ENCODE measurements at regions not wholly inside any gene's neighbourhood (a gene's known extent, or its start where the extent isn't known, plus 50 kb on each side); places are given as distances from the start of the nearest gene placed in this dataset.

DNA sequence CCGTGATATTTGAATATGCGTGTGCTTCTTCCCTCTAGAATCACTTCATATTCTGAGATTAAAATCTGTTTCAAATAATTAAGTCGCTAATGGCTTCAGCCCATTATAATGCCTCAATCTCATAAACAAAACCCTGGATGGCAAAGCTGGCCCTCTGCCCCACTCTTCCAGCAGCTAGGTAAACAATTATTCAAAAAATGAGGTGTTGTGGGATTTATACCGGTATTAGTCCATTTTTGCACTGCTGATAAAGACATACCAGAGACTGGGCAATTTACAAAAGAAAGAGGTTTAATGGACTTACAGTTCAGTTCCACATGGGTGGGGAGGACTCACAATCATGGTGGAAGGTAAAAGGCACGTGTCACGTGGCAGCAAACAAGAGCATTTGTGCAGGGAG, 510.4 kb upstream of the ADGRL2 start:
- no peak for ATAC-seq (ENCODE audit: insufficient read depth, low FRiP score)

DNA sequence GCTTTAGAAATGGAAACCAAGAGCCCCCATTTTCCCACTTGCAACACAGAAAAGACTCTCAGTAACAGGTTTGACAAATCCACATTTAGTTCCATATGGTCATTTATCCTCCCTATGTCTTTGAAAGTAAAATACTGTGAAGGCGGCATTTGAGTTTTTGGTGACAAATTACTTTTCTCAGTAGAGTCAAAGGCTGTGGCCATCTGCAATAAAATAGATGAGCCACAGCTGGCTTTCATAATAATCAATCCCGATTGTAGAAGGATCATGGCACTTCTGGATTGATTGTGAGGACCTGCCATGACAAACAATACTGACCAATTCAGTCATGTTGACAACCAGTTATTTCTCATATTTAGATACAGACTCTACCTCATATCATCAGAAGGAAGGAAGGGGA, 512.0 kb upstream of the ADGRL2 start:
- Histone ChIP-seq H3K9ac (ENCODE audit: insufficient read depth in 1 of 2, low read length in 2 of 2) (no peak overlapping the region), H3K36me3 (ENCODE audit: control insufficient read depth in 4 of 4, insufficient read depth in 4 of 4, low read length in 4 of 4) (no peaks in the 10 kb centered on the region), H3K27me3 (ENCODE audit: control insufficient read depth in 3 of 3, insufficient read depth in 3 of 3, low read length in 2 of 3) (no peaks in the 10 kb centered on the region), H3K27ac (ENCODE audit: low read depth in 1 of 2, low read length in 1 of 2) (no peak overlapping the region), H3K4me3 (no peak overlapping the region), H3K4me1 (ENCODE audit: control insufficient read depth in 5 of 5, insufficient read depth in 5 of 5, low read length in 5 of 5) (peaks cover 0 to 2% (median 0%) of the 10 kb centered on the region in 5 donors), H3K9me3 (ENCODE audit: control insufficient read depth in 4 of 4, insufficient read depth in 3 of 4, low read length in 3 of 4) (no peaks in the 10 kb centered on the region)
- no peak for DNase-seq
- no peak for ATAC-seq (ENCODE audit: insufficient read depth, low FRiP score)
- whole genome bisulfite sequencing, 2 donors, result 92 to 93% methylated on average over 2 of the region's 2 CpGs
- TF ChIP-seq, protein P1, sequence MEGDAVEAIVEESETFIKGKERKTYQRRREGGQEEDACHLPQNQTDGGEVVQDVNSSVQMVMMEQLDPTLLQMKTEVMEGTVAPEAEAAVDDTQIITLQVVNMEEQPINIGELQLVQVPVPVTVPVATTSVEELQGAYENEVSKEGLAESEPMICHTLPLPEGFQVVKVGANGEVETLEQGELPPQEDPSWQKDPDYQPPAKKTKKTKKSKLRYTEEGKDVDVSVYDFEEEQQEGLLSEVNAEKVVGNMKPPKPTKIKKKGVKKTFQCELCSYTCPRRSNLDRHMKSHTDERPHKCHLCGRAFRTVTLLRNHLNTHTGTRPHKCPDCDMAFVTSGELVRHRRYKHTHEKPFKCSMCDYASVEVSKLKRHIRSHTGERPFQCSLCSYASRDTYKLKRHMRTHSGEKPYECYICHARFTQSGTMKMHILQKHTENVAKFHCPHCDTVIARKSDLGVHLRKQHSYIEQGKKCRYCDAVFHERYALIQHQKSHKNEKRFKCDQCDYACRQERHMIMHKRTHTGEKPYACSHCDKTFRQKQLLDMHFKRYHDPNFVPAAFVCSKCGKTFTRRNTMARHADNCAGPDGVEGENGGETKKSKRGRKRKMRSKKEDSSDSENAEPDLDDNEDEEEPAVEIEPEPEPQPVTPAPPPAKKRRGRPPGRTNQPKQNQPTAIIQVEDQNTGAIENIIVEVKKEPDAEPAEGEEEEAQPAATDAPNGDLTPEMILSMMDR (IDR thresholded peaks at IDR 0.05; ENCODE audit: control extremely low read depth, extremely low read depth), result no peak

More for the DNA sequence above, 510.4 kb upstream of the ADGRL2 start:
- Histone ChIP-seq H3K4me3 (no peak overlapping the region), H3K27me3 (ENCODE audit: control insufficient read depth in 3 of 3, insufficient read depth in 3 of 3, low read length in 2 of 3) (no peaks in the 10 kb centered on the region), H3K9me3 (ENCODE audit: control insufficient read depth in 4 of 4, insufficient read depth in 3 of 4, low read length in 3 of 4) (no peaks in the 10 kb centered on the region), H3K36me3 (ENCODE audit: control insufficient read depth in 4 of 4, insufficient read depth in 4 of 4, low read length in 4 of 4) (no peaks in the 10 kb centered on the region), H3K27ac (ENCODE audit: low read depth in 1 of 2, low read length in 1 of 2) (no peak overlapping the region), H3K9ac (ENCODE audit: insufficient read depth in 1 of 2, low read length in 2 of 2) (no peak overlapping the region), H3K4me1 (ENCODE audit: control insufficient read depth in 5 of 5, insufficient read depth in 5 of 5, low read length in 5 of 5) (peaks cover 0 to 2% (median 0%) of the 10 kb centered on the region in 5 donors)
- TF ChIP-seq, protein P1 (IDR thresholded peaks at IDR 0.05; ENCODE audit: control extremely low read depth, extremely low read depth), result no peak
- peak; percentile 25 to 71 (median 67) for DNase-seq
- WGBS, 2 donors, result 84 to 89% methylated on average over 6 of the region's 6 CpGs

DNA sequence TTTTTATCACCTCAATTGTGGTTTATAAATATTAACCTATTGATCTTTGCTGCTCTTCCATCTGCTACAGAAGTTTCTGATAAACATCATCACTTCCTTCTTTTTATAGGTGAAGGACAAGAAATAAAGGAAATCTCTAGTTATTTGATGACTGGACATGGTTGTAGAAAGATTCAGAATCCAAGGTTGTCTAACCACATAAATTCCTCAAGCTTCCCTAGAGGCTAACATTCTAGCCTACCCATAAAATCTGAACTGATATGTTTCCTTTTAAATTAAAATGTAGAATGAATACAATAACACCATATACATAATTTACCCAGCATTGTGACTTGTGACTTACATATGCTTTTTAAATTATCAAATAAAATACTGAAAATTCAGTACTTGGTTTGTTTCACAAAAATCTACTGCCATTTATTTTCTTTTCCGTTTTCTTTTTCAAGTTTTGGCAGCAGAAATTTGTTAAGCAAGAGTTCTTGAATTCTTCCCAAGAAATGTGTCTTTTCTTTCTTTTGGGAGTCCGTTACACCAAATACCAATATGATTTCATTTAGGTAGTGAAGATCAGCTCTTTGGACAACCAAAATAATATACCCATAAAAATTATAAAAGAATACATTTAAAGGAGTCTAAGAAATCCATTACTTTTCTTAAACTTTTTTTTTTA, 513.2 kb upstream of the ADGRL2 start:
- DNase-seq (no peak), ATAC-seq (ENCODE audit: insufficient read depth, low FRiP score) (no peak)
- TF ChIP-seq, protein P1 (IDR thresholded peaks at IDR 0.05; ENCODE audit: control extremely low read depth, extremely low read depth), result no peak
- Histone ChIP-seq H3K4me1 (ENCODE audit: control insufficient read depth in 5 of 5, insufficient read depth in 5 of 5, low read length in 5 of 5) (peaks cover 0 to 2% (median 0%) of the 10 kb centered on the region in 5 donors), H3K27me3 (ENCODE audit: control insufficient read depth in 3 of 3, insufficient read depth in 3 of 3, low read length in 2 of 3) (no peaks in the 10 kb centered on the region), H3K27ac (ENCODE audit: low read depth in 1 of 2, low read length in 1 of 2) (no peak overlapping the region), H3K9me3 (ENCODE audit: control insufficient read depth in 4 of 4, insufficient read depth in 3 of 4, low read length in 3 of 4) (no peaks in the 10 kb centered on the region), H3K4me3 (no peak overlapping the region), H3K9ac (ENCODE audit: insufficient read depth in 1 of 2, low read length in 2 of 2) (no peak overlapping the region), H3K36me3 (ENCODE audit: control insufficient read depth in 4 of 4, insufficient read depth in 4 of 4, low read length in 4 of 4) (no peaks in the 10 kb centered on the region)
- WGBS, 2 donors, result 65 to 67% methylated on average over 2 of the region's 2 CpGs

DNA sequence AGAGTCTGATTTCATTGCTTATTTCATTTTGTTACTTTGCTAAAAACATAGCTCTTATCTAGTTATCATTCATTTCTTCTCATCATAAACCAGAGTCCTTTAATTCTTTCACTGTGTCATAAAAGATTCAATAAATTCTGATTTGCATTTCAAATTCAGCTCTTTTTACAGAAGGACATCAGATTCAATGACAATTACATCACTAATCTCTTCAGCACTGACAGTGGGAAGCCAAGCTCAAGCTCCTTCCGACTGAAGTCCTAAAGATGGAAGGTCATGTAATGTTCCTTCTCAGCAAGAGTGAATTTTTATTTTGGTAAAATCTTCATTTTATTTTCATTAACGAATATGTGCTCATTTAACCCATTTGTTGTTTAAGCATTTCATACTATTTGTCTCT, 530.7 kb upstream of the ADGRL2 start:
- Histone ChIP-seq H3K9me3 (ENCODE audit: control insufficient read depth in 4 of 4, insufficient read depth in 3 of 4, low read length in 3 of 4) (no peaks in the 10 kb centered on the region), H3K27ac (ENCODE audit: low read depth in 1 of 2, low read length in 1 of 2) (no peak overlapping the region), H3K9ac (ENCODE audit: insufficient read depth in 1 of 2, low read length in 2 of 2) (no peak overlapping the region), H3K36me3 (ENCODE audit: control insufficient read depth in 4 of 4, insufficient read depth in 4 of 4, low read length in 4 of 4) (no peaks in the 10 kb centered on the region), H3K4me1 (ENCODE audit: control insufficient read depth in 5 of 5, insufficient read depth in 5 of 5, low read length in 5 of 5) (no peaks in the 10 kb centered on the region), H3K27me3 (ENCODE audit: control insufficient read depth in 3 of 3, insufficient read depth in 3 of 3, low read length in 2 of 3) (no peaks in the 10 kb centered on the region), H3K4me3 (no peak overlapping the region)
- TF ChIP-seq, protein P1 (IDR thresholded peaks at IDR 0.05; ENCODE audit: control extremely low read depth, extremely low read depth), result no peak
- ATAC-seq (ENCODE audit: insufficient read depth, low FRiP score) (no peak), DNase-seq (no peak)
- WGBS, 2 donors, result 90 to 96% methylated on average over 2 of the region's 2 CpGs

Data from lung (tissue), 11 donors.